HEK293 (cell line): ENCODE measurements at regions not wholly inside any gene's neighbourhood (a gene's known extent, or its start where the extent isn't known, plus 50 kb on each side); places are given as distances from the start of the nearest gene placed in this dataset.
A peak's percentile ranks its signal among the peaks of the same experiment; 100 is the strongest.

Experiments
- EGR2 ChIP-seq: fragments of 450-650 bp; formaldehyde crosslinking; IDR thresholded peaks from 2 replicates; pipeline ENCODE4 v1.5.1; 2016; ENCODE audit warnings: low read depth, missing biosample characterization, missing genetic modification characterization
- GLI2 ChIP-seq: fragments of 450-650 bp; formaldehyde crosslinking; IDR thresholded peaks from 2 replicates; pipeline ENCODE4; 2017; ENCODE audit warnings: missing biosample characterization, missing genetic modification characterization, low read depth, borderline replicate concordance
- GLIS2 ChIP-seq: fragments of 450-650 bp; formaldehyde crosslinking; IDR thresholded peaks from 2 replicates; pipeline ENCODE4 v1.5.1; 2016; ENCODE audit warnings: missing biosample characterization, missing genetic modification characterization
- HOXA7 ChIP-seq: sonication (generic); formaldehyde crosslinking; IDR thresholded peaks from 2 replicates; pipeline ENCODE4 v1.8.1; 2022; ENCODE audit warnings: missing genetic modification reagents, borderline replicate concordance
- HOXD13 ChIP-seq: sonication (generic); formaldehyde crosslinking; IDR thresholded peaks from 2 replicates; pipeline ENCODE4 v1.8.0; 2022; ENCODE audit warnings: missing genetic modification reagents, borderline replicate concordance
- KLF8 ChIP-seq: fragments of 450-650 bp; formaldehyde crosslinking; IDR thresholded peaks from 2 replicates; pipeline ENCODE4 v1.5.1; 2016; ENCODE audit warnings: missing biosample characterization, missing genetic modification characterization
- PRDM6 ChIP-seq: fragments of 450-650 bp; formaldehyde crosslinking; IDR thresholded peaks from 2 replicates; pipeline ENCODE4 v1.5.1; 2017; ENCODE audit warnings: missing biosample characterization, missing genetic modification characterization
- RBAK ChIP-seq: fragments of 450-650 bp; formaldehyde crosslinking; IDR thresholded peaks from 2 replicates; pipeline ENCODE4 v1.5.1; 2016; ENCODE audit warnings: missing biosample characterization, missing genetic modification characterization
- TCF7L2 ChIP-seq: IDR thresholded peaks from 2 replicates; pipeline ENCODE4 v1.6.1; 2011; ENCODE audit warnings: low read depth, mild to moderate bottlenecking, inconsistent platforms, low read length, moderate library complexity, borderline replicate concordance
- YY2 ChIP-seq: fragments of 450-650 bp; formaldehyde crosslinking; IDR thresholded peaks from 2 replicates; pipeline ENCODE4 v1.5.1; 2016; ENCODE audit warnings: missing biosample characterization, missing genetic modification characterization
- ZBTB17 ChIP-seq: fragments of 450-650 bp; formaldehyde crosslinking; IDR thresholded peaks from 2 replicates; pipeline ENCODE4 v1.5.1; 2016; ENCODE audit warnings: missing biosample characterization, missing genetic modification characterization
- ZBTB21 ChIP-seq: fragments of 450-650 bp; formaldehyde crosslinking; IDR thresholded peaks from 2 replicates; pipeline ENCODE4 v1.5.1; 2017; ENCODE audit warnings: missing biosample characterization, missing genetic modification characterization
- ZNF112 ChIP-seq: fragments of 450-650 bp; formaldehyde crosslinking; IDR thresholded peaks from 2 replicates; pipeline ENCODE4 v1.5.0; 2017; ENCODE audit warnings: missing biosample characterization, missing genetic modification characterization
- ZNF221 ChIP-seq: fragments of 450-650 bp; formaldehyde crosslinking; IDR thresholded peaks from 2 replicates; pipeline ENCODE4 v1.5.1; 2017; ENCODE audit warnings: missing biosample characterization, missing genetic modification characterization, borderline replicate concordance
- ZNF341 ChIP-seq: fragments of 450-650 bp; formaldehyde crosslinking; IDR thresholded peaks from 2 replicates; pipeline ENCODE4; 2016; ENCODE audit warnings: low read depth, missing biosample characterization, missing genetic modification characterization
- ZNF416 ChIP-seq: fragments of 450-650 bp; formaldehyde crosslinking; IDR thresholded peaks from 2 replicates; pipeline ENCODE4 v1.5.1; 2016; ENCODE audit warnings: missing biosample characterization, missing genetic modification characterization
- ZNF48 ChIP-seq: fragments of 450-650 bp; formaldehyde crosslinking; IDR thresholded peaks from 2 replicates; pipeline ENCODE4 v1.5.1; 2016; ENCODE audit warnings: missing biosample characterization, missing genetic modification characterization
- ZNF596 ChIP-seq: fragments of 450-650 bp; IDR thresholded peaks from 2 replicates; pipeline ENCODE4 v1.5.0; 2018; ENCODE audit warnings: missing biosample characterization, mild to moderate bottlenecking, missing genetic modification characterization, moderate library complexity
- ZNF610 ChIP-seq: fragments of 450-650 bp; formaldehyde crosslinking; IDR thresholded peaks from 2 replicates; pipeline ENCODE4 v1.5.1; 2016; ENCODE audit warnings: missing biosample characterization, missing genetic modification characterization, borderline replicate concordance
- ZNF621 ChIP-seq: fragments of 450-650 bp; formaldehyde crosslinking; IDR thresholded peaks from 2 replicates; pipeline ENCODE4 v1.5.1; 2017; ENCODE audit warnings: missing biosample characterization, missing genetic modification characterization
- ZNF664 ChIP-seq: fragments of 450-650 bp; formaldehyde crosslinking; IDR thresholded peaks from 2 replicates; pipeline ENCODE4 v1.5.1; 2016; ENCODE audit warnings: missing biosample characterization, missing genetic modification characterization
- ZNF670 ChIP-seq: fragments of 450-650 bp; formaldehyde crosslinking; IDR thresholded peaks from 2 replicates; pipeline ENCODE4 v1.5.1; 2016; ENCODE audit warnings: missing biosample characterization, missing genetic modification characterization, low read depth
- ZNF837 ChIP-seq: fragments of 450-650 bp; formaldehyde crosslinking; IDR thresholded peaks from 2 replicates; pipeline ENCODE4 v1.5.1; 2016; ENCODE audit warnings: missing biosample characterization, missing genetic modification characterization
- ZNF843 ChIP-seq: fragments of 450-650 bp; formaldehyde crosslinking; IDR thresholded peaks from 2 replicates; pipeline ENCODE4 v1.5.1; 2016; ENCODE audit warnings: missing biosample characterization, missing genetic modification characterization
- ZSCAN23 ChIP-seq: fragments of 450-650 bp; formaldehyde crosslinking; IDR thresholded peaks from 2 replicates; pipeline ENCODE4 v1.5.1; 2016; ENCODE audit warnings: missing biosample characterization, missing genetic modification characterization
- TF ChIP-seq, protein P1 (sequence below): fragments of 450-650 bp; formaldehyde crosslinking; IDR thresholded peaks from 2 replicates; pipeline ENCODE4 v1.5.1; 2016; ENCODE audit warnings: missing biosample characterization, missing genetic modification characterization, borderline replicate concordance
- TF ChIP-seq, protein P2 (sequence below): fragments of 450-650 bp; formaldehyde crosslinking; IDR thresholded peaks from 2 replicates; pipeline ENCODE4 v1.5.1; 2016; ENCODE audit warnings: missing biosample characterization, missing genetic modification characterization
- TF ChIP-seq, protein P3 (sequence below): fragments of 450-650 bp; formaldehyde crosslinking; IDR thresholded peaks from 2 replicates; pipeline ENCODE4 v1.5.1; 2016; ENCODE audit warnings: missing biosample characterization, missing genetic modification characterization, low read depth
- TF ChIP-seq, protein P4 (sequence below): fragments of 450-650 bp; formaldehyde crosslinking; IDR thresholded peaks from 2 replicates; pipeline ENCODE4 v1.5.1; 2016; ENCODE audit warnings: missing biosample characterization, missing genetic modification characterization
- TF ChIP-seq, protein P5 (sequence below): sonication (generic); formaldehyde crosslinking; IDR thresholded peaks from 2 replicates; pipeline ENCODE4 v1.8.1; 2022; ENCODE audit warnings: mild to moderate bottlenecking, moderate library complexity, missing genetic modification reagents

DNA sequence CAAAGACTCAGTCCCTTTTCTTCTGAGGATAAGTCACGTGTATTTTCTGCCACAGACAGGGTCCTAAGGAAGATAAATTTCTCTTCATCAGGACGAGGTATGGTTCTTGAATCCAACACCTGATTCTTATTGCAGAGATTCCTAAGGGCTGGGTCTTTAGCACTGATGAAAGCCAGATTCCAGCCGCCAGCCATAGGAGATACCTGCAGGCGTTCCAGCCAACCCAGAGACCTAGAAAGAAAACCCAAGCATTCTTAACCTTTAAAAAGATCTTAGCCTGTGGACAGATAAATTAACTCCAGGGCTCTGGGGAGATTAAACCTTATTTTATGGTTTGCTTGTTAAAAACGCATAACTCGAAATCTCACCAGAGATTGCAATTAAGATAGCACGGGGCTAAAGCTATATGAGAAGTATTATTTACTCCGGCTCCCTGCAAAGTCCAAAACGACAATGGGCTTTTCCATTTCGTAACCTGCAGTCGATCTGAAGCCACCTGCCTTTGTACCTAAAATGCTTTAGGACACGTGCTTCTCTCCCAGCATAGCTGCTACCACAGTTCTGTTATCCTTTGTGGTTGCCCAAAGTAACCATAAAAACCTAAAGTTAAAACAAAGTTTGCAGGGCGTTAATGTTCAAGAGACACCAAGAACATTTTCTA, 104.5 kb downstream of the NXPE2 start (continued):
- no peak for TF ChIP-seq ZBTB17
- TF ChIP-seq ZBTB21 (tag by site-specific recombination): no peak
- TF ChIP-seq, protein P1, sequence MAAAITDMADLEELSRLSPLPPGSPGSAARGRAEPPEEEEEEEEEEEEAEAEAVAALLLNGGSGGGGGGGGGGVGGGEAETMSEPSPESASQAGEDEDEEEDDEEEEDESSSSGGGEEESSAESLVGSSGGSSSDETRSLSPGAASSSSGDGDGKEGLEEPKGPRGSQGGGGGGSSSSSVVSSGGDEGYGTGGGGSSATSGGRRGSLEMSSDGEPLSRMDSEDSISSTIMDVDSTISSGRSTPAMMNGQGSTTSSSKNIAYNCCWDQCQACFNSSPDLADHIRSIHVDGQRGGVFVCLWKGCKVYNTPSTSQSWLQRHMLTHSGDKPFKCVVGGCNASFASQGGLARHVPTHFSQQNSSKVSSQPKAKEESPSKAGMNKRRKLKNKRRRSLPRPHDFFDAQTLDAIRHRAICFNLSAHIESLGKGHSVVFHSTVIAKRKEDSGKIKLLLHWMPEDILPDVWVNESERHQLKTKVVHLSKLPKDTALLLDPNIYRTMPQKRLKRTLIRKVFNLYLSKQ: no peak
- TF ChIP-seq GLIS2: no peak
- peak; percentile 31; the same call in 1 of the 2 replicates for TF ChIP-seq TCF7L2
- TF ChIP-seq ZNF48: no peak
- no peak for TF ChIP-seq ZNF416
- no peak for TF ChIP-seq HOXA7 (CRISPR knock-in tag)
- peak; percentile 45; the same call in 1 of the 2 replicates for TF ChIP-seq ZNF596
- TF ChIP-seq KLF8: no peak
- no peak for TF ChIP-seq ZNF341 (tag by site-specific recombination)
- TF ChIP-seq, protein P2, sequence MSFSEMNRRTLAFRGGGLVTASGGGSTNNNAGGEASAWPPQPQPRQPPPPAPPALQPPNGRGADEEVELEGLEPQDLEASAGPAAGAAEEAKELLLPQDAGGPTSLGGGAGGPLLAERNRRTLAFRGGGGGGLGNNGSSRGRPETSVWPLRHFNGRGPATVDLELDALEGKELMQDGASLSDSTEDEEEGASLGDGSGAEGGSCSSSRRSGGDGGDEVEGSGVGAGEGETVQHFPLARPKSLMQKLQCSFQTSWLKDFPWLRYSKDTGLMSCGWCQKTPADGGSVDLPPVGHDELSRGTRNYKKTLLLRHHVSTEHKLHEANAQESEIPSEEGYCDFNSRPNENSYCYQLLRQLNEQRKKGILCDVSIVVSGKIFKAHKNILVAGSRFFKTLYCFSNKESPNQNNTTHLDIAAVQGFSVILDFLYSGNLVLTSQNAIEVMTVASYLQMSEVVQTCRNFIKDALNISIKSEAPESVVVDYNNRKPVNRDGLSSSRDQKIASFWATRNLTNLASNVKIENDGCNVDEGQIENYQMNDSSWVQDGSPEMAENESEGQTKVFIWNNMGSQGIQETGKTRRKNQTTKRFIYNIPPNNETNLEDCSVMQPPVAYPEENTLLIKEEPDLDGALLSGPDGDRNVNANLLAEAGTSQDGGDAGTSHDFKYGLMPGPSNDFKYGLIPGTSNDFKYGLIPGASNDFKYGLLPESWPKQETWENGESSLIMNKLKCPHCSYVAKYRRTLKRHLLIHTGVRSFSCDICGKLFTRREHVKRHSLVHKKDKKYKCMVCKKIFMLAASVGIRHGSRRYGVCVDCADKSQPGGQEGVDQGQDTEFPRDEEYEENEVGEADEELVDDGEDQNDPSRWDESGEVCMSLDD (tag by site-specific recombination): no peak
- no peak for TF ChIP-seq ZNF837 (tag by site-specific recombination)
- TF ChIP-seq HOXD13 (CRISPR knock-in tag): no peak
- TF ChIP-seq, protein P3, sequence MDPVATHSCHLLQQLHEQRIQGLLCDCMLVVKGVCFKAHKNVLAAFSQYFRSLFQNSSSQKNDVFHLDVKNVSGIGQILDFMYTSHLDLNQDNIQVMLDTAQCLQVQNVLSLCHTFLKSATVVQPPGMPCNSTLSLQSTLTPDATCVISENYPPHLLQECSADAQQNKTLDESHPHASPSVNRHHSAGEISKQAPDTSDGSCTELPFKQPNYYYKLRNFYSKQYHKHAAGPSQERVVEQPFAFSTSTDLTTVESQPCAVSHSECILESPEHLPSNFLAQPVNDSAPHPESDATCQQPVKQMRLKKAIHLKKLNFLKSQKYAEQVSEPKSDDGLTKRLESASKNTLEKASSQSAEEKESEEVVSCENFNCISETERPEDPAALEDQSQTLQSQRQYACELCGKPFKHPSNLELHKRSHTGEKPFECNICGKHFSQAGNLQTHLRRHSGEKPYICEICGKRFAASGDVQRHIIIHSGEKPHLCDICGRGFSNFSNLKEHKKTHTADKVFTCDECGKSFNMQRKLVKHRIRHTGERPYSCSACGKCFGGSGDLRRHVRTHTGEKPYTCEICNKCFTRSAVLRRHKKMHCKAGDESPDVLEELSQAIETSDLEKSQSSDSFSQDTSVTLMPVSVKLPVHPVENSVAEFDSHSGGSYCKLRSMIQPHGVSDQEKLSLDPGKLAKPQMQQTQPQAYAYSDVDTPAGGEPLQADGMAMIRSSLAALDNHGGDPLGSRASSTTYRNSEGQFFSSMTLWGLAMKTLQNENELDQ: no peak
- no peak for TF ChIP-seq EGR2
- TF ChIP-seq ZNF610: no peak
- no peak for TF ChIP-seq RBAK (tag by site-specific recombination)
- peak; percentile 81 for TF ChIP-seq PRDM6 (tag by site-specific recombination)
- TF ChIP-seq ZNF221: no peak
- TF ChIP-seq ZNF664: no peak
- TF ChIP-seq, protein P4, sequence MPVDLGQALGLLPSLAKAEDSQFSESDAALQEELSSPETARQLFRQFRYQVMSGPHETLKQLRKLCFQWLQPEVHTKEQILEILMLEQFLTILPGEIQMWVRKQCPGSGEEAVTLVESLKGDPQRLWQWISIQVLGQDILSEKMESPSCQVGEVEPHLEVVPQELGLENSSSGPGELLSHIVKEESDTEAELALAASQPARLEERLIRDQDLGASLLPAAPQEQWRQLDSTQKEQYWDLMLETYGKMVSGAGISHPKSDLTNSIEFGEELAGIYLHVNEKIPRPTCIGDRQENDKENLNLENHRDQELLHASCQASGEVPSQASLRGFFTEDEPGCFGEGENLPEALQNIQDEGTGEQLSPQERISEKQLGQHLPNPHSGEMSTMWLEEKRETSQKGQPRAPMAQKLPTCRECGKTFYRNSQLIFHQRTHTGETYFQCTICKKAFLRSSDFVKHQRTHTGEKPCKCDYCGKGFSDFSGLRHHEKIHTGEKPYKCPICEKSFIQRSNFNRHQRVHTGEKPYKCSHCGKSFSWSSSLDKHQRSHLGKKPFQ (tag by site-specific recombination): peak; percentile 57; the same call in 1 of the 2 replicates
- TF ChIP-seq ZSCAN23: no peak
- no peak for TF ChIP-seq ZNF112 (tag by site-specific recombination)
- TF ChIP-seq ZNF670 (tag by site-specific recombination): no peak
- peak; percentile 18; the same call in 1 of the 2 replicates for TF ChIP-seq GLI2 (tag by site-specific recombination)
- TF ChIP-seq, protein P5, sequence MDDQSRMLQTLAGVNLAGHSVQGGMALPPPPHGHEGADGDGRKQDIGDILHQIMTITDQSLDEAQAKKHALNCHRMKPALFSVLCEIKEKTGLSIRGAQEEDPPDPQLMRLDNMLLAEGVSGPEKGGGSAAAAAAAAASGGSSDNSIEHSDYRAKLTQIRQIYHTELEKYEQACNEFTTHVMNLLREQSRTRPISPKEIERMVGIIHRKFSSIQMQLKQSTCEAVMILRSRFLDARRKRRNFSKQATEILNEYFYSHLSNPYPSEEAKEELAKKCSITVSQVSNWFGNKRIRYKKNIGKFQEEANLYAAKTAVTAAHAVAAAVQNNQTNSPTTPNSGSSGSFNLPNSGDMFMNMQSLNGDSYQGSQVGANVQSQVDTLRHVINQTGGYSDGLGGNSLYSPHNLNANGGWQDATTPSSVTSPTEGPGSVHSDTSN (CRISPR knock-in tag): no peak
- TF ChIP-seq ZNF843: peak; percentile 87
- no peak for TF ChIP-seq ZNF621 (tag by site-specific recombination)
- no peak for TF ChIP-seq YY2 (tag by site-specific recombination)
